OCI-LY7 (cell line): ENCODE measurements at regions not wholly inside any gene's neighbourhood (a gene's known extent, or its start where the extent isn't known, plus 50 kb on each side); places are given as distances from the start of the nearest gene placed in this dataset.

Experiments
- BruUV-seq: library from RNA; stranded (reverse); fragments of 400-500 nt; replicated peaks from 2 replicates; lab custom pipeline; 2021; lab: Mats Ljungman, UMichigan
- CTCF ChIA-PET: fragments of 300-600 bp; sonication (Branson Sonifier 250); formaldehyde crosslinking; loops from one replicate; lab custom pipeline; 2022; ENCODE audit warnings: antibody characterized with exemption; ENCODE audit not compliant: unreplicated experiment; lab: Charles Lee
- POLR2A ChIA-PET: fragments of 300-600 bp; sonication (Branson Sonifier 250); formaldehyde crosslinking; loops from one replicate; lab custom pipeline; 2022; ENCODE audit warnings: antibody characterized with exemption; lab: Charles Lee
- DNase-seq: peaks from one replicate; pipeline ENCODE4 v3.0.0-alpha.2; 2015; ENCODE audit warnings: low spot score
- H2AFZ ChIP-seq: fragments of 200-600 bp; sonication (generic), shearing (Covaris generic); 2 replicates; pipeline ENCODE4 v1.6.1; 2014; ENCODE audit warnings: mild to moderate bottlenecking, antibody characterized with exemption, low read length, moderate library complexity
- H3K27ac ChIP-seq: fragments of 200-600 bp; sonication (generic); 2 replicates; pipeline ENCODE4 v1.5.1; 2014; ENCODE audit warnings: mixed run types, low read depth, mild to moderate bottlenecking, moderate library complexity, low read length, inconsistent platforms; ENCODE audit not compliant: poor library complexity, severe bottlenecking
- H3K36me3 ChIP-seq: fragments of 200-600 bp; sonication (generic); 2 replicates; pipeline ENCODE4 v1.6.1; 2014; ENCODE audit warnings: mild to moderate bottlenecking, antibody characterized with exemption, low read length, moderate library complexity, mixed read lengths; ENCODE audit not compliant: insufficient read depth
- H3K4me1 ChIP-seq: fragments of 200-600 bp; sonication (generic); 2 replicates; pipeline ENCODE4 v1.5.1; 2014; ENCODE audit warnings: mild to moderate bottlenecking, low read length; ENCODE audit not compliant: insufficient read depth, poor library complexity, severe bottlenecking
- H3K4me2 ChIP-seq: fragments of 200-600 bp; sonication (generic); 2 replicates; pipeline ENCODE4 v1.6.1; 2014; ENCODE audit warnings: mild to moderate bottlenecking, low read length
- H3K4me3 ChIP-seq: fragments of 200-600 bp; sonication (generic); 2 replicates; pipeline ENCODE4 v1.5.1; 2014; ENCODE audit warnings: mild to moderate bottlenecking, low read depth, low read length; ENCODE audit not compliant: poor library complexity, severe bottlenecking
- H3K79me2 ChIP-seq: fragments of 200-600 bp; sonication (generic); 2 replicates; pipeline ENCODE4 v1.6.1; 2016; ENCODE audit warnings: low read depth, mild to moderate bottlenecking, low read length, moderate library complexity, mixed read lengths; ENCODE audit not compliant: insufficient read depth
- H3K9me2 ChIP-seq: fragments of 200-600 bp; sonication (generic); 2 replicates; pipeline ENCODE4 v1.6.1; 2016; ENCODE audit warnings: mild to moderate bottlenecking, low read length, mixed read lengths; ENCODE audit not compliant: insufficient read depth
- H3K9me3 ChIP-seq: fragments of 200-600 bp; sonication (generic); 2 replicates; pipeline ENCODE4 v1.6.1; 2014; ENCODE audit warnings: mild to moderate bottlenecking, mixed run types, low read length, mixed read lengths
- H4K20me1 ChIP-seq: fragments of 200-600 bp; sonication (generic); 2 replicates; pipeline ENCODE4 v1.6.1; 2014; ENCODE audit warnings: mild to moderate bottlenecking, antibody characterized with exemption, low read length, moderate library complexity, mixed read lengths; ENCODE audit not compliant: insufficient read depth
- EZH2phosphoT487 ChIP-seq: fragments of 200-600 bp; sonication (generic); IDR thresholded peaks from 2 replicates; pipeline ENCODE4 v1.6.1; 2018; ENCODE audit warnings: low read depth, borderline replicate concordance, mild to moderate bottlenecking, mixed run types, antibody characterized with exemption, low read length, moderate library complexity, mixed read lengths
- intact Hi-C: fragments of 100-400 bp; cut with micrococcal nuclease; formaldehyde crosslinking; loops from one replicate; pipeline ENCODE4 v1.10.0; 2022; ENCODE audit not compliant: unreplicated experiment
- TF ChIP-seq, protein P1 (sequence below): fragments of 200-600 bp; sonication (generic); conservative IDR thresholded peaks from 2 replicates; pipeline ENCODE4 v1.5.1; 2014; ENCODE audit warnings: mild to moderate bottlenecking, antibody characterized with exemption, low read length, moderate library complexity, mixed read lengths

DNA sequence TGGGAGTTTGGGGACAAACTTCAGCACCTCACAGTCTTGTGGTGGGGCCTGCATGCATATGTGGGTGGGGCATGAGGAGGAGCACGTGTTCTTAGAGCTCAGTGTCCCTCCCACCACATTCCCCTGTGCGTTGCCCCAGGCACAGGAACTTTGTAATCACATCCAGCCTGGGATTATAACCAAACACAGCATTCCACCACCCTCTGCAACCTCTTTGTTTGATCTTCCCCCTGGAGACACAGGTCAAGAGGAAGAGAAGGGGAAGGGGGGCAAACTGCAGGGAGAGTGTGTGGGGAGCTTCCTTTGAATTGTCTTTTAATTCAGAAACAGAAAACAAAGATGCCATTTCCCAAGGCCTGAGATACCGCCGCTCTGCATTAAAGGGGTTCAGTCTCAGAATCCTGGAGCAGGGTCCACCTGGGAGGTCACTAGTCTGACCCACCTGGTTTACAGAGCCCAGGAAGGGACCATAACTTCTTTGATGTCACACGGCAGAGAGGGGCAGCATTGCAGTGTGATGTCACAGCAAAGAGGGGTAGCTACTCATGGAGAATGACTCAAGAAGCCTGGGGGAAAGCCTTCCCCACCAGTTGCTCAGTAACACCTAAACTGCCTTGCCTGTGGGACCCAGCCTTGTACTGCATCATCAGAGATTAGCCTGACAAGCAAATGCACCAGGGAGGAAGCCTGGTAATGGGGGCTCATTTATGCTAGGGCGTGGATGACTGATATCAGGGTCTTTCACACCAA, 106.3 kb upstream of the RNU6-1 start:
- POLR2A ChIA-PET, result interaction anchor here (1.0 kb wide), 1 partner anchor 60 kb away, joined by 3 read pairs; no protein-coding TSS in a partner anchor

DNA sequence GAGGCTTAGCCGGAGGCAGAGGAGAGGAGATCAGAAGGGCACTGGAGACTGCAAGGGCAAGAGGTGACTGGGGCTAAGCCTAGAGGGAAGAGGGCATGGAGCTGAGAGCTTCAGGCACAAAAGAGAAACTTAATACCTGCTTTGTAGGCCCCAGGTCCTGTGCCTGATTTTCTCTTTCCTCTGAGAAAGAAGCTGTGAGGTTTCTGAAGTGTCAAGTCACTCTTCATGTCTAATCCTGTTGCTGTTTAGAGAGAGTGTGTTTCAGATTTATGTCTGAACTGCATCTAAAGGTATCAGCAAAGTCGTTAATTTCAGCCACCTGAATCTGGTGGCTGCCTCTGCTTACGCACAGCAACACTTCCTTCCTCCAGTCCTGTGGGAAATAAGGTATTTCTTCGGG, 106.9 kb upstream of the RNU6-1 start:
- H3K4me2 ChIP-seq, result peak overlapping the region; percentile 61
- peak; percentile 47 for DNase-seq
- TF ChIP-seq, protein P1, sequence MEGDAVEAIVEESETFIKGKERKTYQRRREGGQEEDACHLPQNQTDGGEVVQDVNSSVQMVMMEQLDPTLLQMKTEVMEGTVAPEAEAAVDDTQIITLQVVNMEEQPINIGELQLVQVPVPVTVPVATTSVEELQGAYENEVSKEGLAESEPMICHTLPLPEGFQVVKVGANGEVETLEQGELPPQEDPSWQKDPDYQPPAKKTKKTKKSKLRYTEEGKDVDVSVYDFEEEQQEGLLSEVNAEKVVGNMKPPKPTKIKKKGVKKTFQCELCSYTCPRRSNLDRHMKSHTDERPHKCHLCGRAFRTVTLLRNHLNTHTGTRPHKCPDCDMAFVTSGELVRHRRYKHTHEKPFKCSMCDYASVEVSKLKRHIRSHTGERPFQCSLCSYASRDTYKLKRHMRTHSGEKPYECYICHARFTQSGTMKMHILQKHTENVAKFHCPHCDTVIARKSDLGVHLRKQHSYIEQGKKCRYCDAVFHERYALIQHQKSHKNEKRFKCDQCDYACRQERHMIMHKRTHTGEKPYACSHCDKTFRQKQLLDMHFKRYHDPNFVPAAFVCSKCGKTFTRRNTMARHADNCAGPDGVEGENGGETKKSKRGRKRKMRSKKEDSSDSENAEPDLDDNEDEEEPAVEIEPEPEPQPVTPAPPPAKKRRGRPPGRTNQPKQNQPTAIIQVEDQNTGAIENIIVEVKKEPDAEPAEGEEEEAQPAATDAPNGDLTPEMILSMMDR, result no peak
- TF ChIP-seq EZH2phosphoT487, result no peak
- ChIA-PET CTCF (interaction anchor here (0.6 kb wide), 1 partner anchor 496 kb away, joined by 3 read pairs; no protein-coding TSS in a partner anchor), POLR2A (interaction anchor here (1.0 kb wide), 1 partner anchor 59 kb away, joined by 3 read pairs; no protein-coding TSS in a partner anchor)
- H3K27ac ChIP-seq, result peak overlapping the region; percentile 52
- H3K36me3 ChIP-seq, result no peaks in the 10 kb centered on the region
- H3K9me2 ChIP-seq, result no peaks in the 10 kb centered on the region
- no peaks in the 10 kb centered on the region for H4K20me1 ChIP-seq
- peaks cover 20% of the 10 kb centered on the region for H3K4me1 ChIP-seq
- no peaks in the 10 kb centered on the region for H3K9me3 ChIP-seq
- H3K4me3 ChIP-seq, result peak overlapping the region; percentile 38
- intact Hi-C loops, result no loop called here
- H3K79me2 ChIP-seq, result no peaks in the 10 kb centered on the region
- H2AFZ ChIP-seq, result peak overlapping the region; percentile 97
- BruUV-seq, result no TSS peak

More for the DNA sequence above, 106.3 kb upstream of the RNU6-1 start:
- DNase-seq, result peak; percentile 16
- no peaks in the 10 kb centered on the region for H4K20me1 ChIP-seq
- CTCF ChIA-PET, result interaction anchor here (0.6 kb wide), 2 partner anchors 496 to 588 kb away, joined by 3 read pairs; no protein-coding TSS in a partner anchor
- H2AFZ ChIP-seq, result peak overlapping the region; percentile 97
- intact Hi-C loops, result no loop called here
- H3K4me1 ChIP-seq, result peaks cover 20% of the 10 kb centered on the region
- peak overlapping the region; percentile 52 for H3K27ac ChIP-seq
- H3K36me3 ChIP-seq, result no peaks in the 10 kb centered on the region
- peak overlapping the region; percentile 61 for H3K4me2 ChIP-seq
- H3K79me2 ChIP-seq, result no peaks in the 10 kb centered on the region
- no TSS peak for BruUV-seq
- H3K9me2 ChIP-seq, result no peaks in the 10 kb centered on the region
- no peaks in the 10 kb centered on the region for H3K9me3 ChIP-seq
- TF ChIP-seq EZH2phosphoT487, result no peak
- TF ChIP-seq, protein P1, result no peak
- peak overlapping the region; percentile 38 for H3K4me3 ChIP-seq
